CD4-positive, alpha-beta T cell (primary cell): ENCODE measurements at regions not wholly inside any gene's neighbourhood (a gene's known extent, or its start where the extent isn't known, plus 50 kb on each side); places are given as distances from the start of the nearest gene placed in this dataset.

Source experiments
- ATAC-seq: fragments of 200-7000 bp; cut with Tn5 transposase; one replicate; pipeline ENCODE4 v1.10.0; 2022; ENCODE audit warnings: mild to moderate bottlenecking; ENCODE audit not compliant: poor library complexity
- CTCF ChIA-PET: fragments of 350-600 bp; sonication (Branson Sonifier 250); formaldehyde crosslinking; loops from one replicate; lab custom pipeline; 2021; ENCODE audit warnings: antibody characterized with exemption, inconsistent platforms; lab: Charles Lee
- POLR2A ChIA-PET: fragments of 350-600 bp; sonication (Branson Sonifier 250); formaldehyde crosslinking; loops from one replicate; lab custom pipeline; 2021; ENCODE audit warnings: antibody characterized with exemption, inconsistent platforms; lab: Charles Lee
- DNase-seq, 14 experiments: peaks; one replicate each; pipeline ENCODE4 v3.0.0-alpha.2; 2013 to 2020; ENCODE audit warnings: mixed read lengths in 2 of 14
- H3K27ac ChIP-seq, 2 donors: one replicate each; pipeline versions ENCODE4 v1.5.1 to v1.7.0; 2013; ENCODE audit warnings: low read length in 2 of 2, low read depth in 1 of 2, mild to moderate bottlenecking in 1 of 2
- H3K27me3 ChIP-seq, 2 experiments: 1 replicate in 1 of 2; 2 replicates in 1 of 2; pipeline versions ENCODE4 v1.6.1 to v1.7.0; 2013; ENCODE audit warnings: low read length in 2 of 2, control low read depth in 1 of 2, mild to moderate bottlenecking in 1 of 2, moderate library complexity in 1 of 2; ENCODE audit not compliant: insufficient read depth in 2 of 2, control insufficient read depth in 1 of 2
- H3K36me3 ChIP-seq: one replicate; pipeline ENCODE4 v1.6.1; 2013; ENCODE audit warnings: low read length, control low read depth; ENCODE audit not compliant: insufficient read depth
- H3K4me1 ChIP-seq: one replicate; pipeline ENCODE4 v1.6.1; 2013; ENCODE audit warnings: low read length, control low read depth; ENCODE audit not compliant: insufficient read depth
- H3K4me3 ChIP-seq: one replicate; pipeline ENCODE4 v1.5.1; 2013; ENCODE audit warnings: mild to moderate bottlenecking, low read length, moderate library complexity
- H3K9me3 ChIP-seq, 2 experiments: 1 replicate in 1 of 2; 2 replicates in 1 of 2; pipeline versions ENCODE4 v1.6.1 to v1.7.0; 2013; ENCODE audit warnings: low read length in 2 of 2, mild to moderate bottlenecking in 2 of 2, control low read depth in 1 of 2, moderate library complexity in 1 of 2; ENCODE audit not compliant: control insufficient read depth in 1 of 2, insufficient read depth in 1 of 2
- H3K27ac Mint-ChIP-seq: one replicate; pipeline ENCODE4 v1.8.0; 2020; ENCODE audit warnings: mixed read lengths
- H3K27me3 Mint-ChIP-seq: one replicate; pipeline ENCODE4 v1.8.0; 2021; ENCODE audit warnings: mixed read lengths
- H3K36me3 Mint-ChIP-seq: one replicate; pipeline ENCODE4 v1.8.0; 2021; ENCODE audit warnings: low read depth, mixed read lengths
- H3K4me1 Mint-ChIP-seq: one replicate; pipeline ENCODE4 v1.8.0; 2021; ENCODE audit warnings: low read depth, mixed read lengths
- H3K4me3 Mint-ChIP-seq: one replicate; pipeline ENCODE4 v1.8.0; 2020; ENCODE audit warnings: mild to moderate bottlenecking, mixed read lengths
- H3K9me3 Mint-ChIP-seq: one replicate; pipeline ENCODE4 v1.8.0; 2020; ENCODE audit warnings: mixed read lengths
- CTCF ChIP-seq: fragments of 200-600 bp; IDR thresholded peaks from one replicate; pipeline ENCODE4 v1.8.0; 2022; ENCODE audit warnings: antibody characterized with exemption, mild to moderate bottlenecking
- intact Hi-C, 2 experiments: fragments of 100-400 bp; cut with DNase I in 1 of 2; cut with micrococcal nuclease in 1 of 2; formaldehyde crosslinking; loops; one replicate each; pipeline versions ENCODE4 v1.15.1 to v1.9.0; 2023 to 2025; cut with DNase I, micrococcal nuclease

- POLR2A ChIA-PET, result no interaction called here
- ATAC-seq (no peak), DNase-seq (no peak)
- no peak overlapping the region for H3K4me3 ChIP-seq
- TF ChIP-seq CTCF, result no peak
- no peak overlapping the region for H3K4me3 Mint-ChIP-seq
- H3K9me3 ChIP-seq, result no peaks in the 10 kb centered on the region
- no peaks in the 10 kb centered on the region for H3K27me3 ChIP-seq
- H3K4me1 Mint-ChIP-seq, result no peaks in the 10 kb centered on the region
- H3K36me3 Mint-ChIP-seq, result no peaks in the 10 kb centered on the region
- H3K9me3 Mint-ChIP-seq, result peaks cover 2% of the 10 kb centered on the region
- H3K27ac Mint-ChIP-seq, result no peak overlapping the region
- no peaks in the 10 kb centered on the region for H3K27me3 Mint-ChIP-seq
- CTCF ChIA-PET, result no interaction called here
- intact Hi-C loops, result no loop called here
- no peak overlapping the region for H3K27ac ChIP-seq
- no peaks in the 10 kb centered on the region for H3K4me1 ChIP-seq
- H3K36me3 ChIP-seq, result no peaks in the 10 kb centered on the region
Measured at GRCh38 chr18:55912071-55912470, 324.1 kb upstream of the TCF4 start.

- no peaks in the 10 kb centered on the region for H3K4me1 ChIP-seq
- H3K27ac ChIP-seq, result no peak overlapping the region
- no peaks in the 10 kb centered on the region for H3K9me3 Mint-ChIP-seq
- ATAC-seq (no peak), DNase-seq (no peak)
- H3K27me3 ChIP-seq, result no peaks in the 10 kb centered on the region
- no peaks in the 10 kb centered on the region for H3K36me3 Mint-ChIP-seq
- H3K27me3 Mint-ChIP-seq, result no peaks in the 10 kb centered on the region
- H3K27ac Mint-ChIP-seq, result no peak overlapping the region
- H3K4me3 Mint-ChIP-seq, result no peak overlapping the region
- H3K4me3 ChIP-seq, result no peak overlapping the region
- intact Hi-C loops, result no loop called here
- no peaks in the 10 kb centered on the region for H3K4me1 Mint-ChIP-seq
- ChIA-PET CTCF (no interaction called here), POLR2A (no interaction called here)
- H3K9me3 ChIP-seq, result no peaks in the 10 kb centered on the region
- no peak for TF ChIP-seq CTCF
- H3K36me3 ChIP-seq, result no peaks in the 10 kb centered on the region
Measured at GRCh38 chr18:55910296-55910695, 322.3 kb upstream of the TCF4 start.

GRCh38 chr18:55908901-55909366, 320.9 kb upstream of the TCF4 start:
- no peaks in the 10 kb centered on the region for H3K9me3 ChIP-seq
- intact Hi-C loops, result no loop called here
- no peak overlapping the region for H3K4me3 ChIP-seq

More at GRCh38 chr18:55908901-55909366, 320.9 kb upstream of the TCF4 start:
- Mint-ChIP-seq H3K27ac (no peak overlapping the region), H3K36me3 (no peaks in the 10 kb centered on the region), H3K9me3 (no peaks in the 10 kb centered on the region), H3K27me3 (no peaks in the 10 kb centered on the region), H3K4me3 (no peak overlapping the region), H3K4me1 (no peaks in the 10 kb centered on the region)
- Histone ChIP-seq H3K27ac (no peak overlapping the region), H3K4me1 (no peaks in the 10 kb centered on the region), H3K27me3 (no peaks in the 10 kb centered on the region), H3K36me3 (no peaks in the 10 kb centered on the region)
- no peak for DNase-seq
- ATAC-seq, result no peak
- ChIA-PET POLR2A (no interaction called here), CTCF (no interaction called here)
- TF ChIP-seq CTCF, result no peak
